HuH-7.5 (cell line): ENCODE measurements at regions not wholly inside any gene's neighbourhood (a gene's known extent, or its start where the extent isn't known, plus 50 kb on each side); places are given as distances from the start of the nearest gene placed in this dataset.
A peak's percentile ranks its signal among the peaks of the same experiment; 100 is the strongest.
"Not testable (repeated sequence)": the region's sequence is repeated elsewhere in the genome, so short reads cannot be mapped to it uniquely, and the experiment has no call there.

Experiments
- DNase-seq: peaks from one replicate; pipeline ENCODE4 v3.0.0; 2011; ENCODE audit warnings: low spot score

- no peak for DNase-seq
Observed at GRCh38 chr3:11739706-11740105, 96.0 kb upstream of the VGLL4 start.

DNA sequence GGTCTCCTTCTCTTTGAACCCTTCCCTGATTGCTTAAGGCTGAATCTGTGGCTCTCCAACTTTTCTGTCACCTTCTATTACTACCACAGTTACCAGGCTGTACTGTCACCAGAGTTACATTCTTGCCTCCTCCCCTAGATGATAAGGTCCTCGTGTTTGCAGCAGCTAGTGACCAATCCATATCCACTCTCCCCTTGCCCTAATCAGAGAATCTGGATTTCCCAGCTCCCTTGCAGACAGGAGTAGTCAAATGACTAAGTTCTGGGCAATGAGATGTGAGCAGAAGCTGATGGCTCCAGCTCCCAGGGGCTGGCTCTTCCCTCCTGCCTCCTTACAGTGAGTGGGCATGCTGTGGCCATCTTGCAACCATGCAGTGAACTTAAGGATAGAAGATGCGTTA, 95.4 kb upstream of the VGLL4 start:
- no peak for DNase-seq

- DNase-seq, result no peak
Observed at GRCh38 chr3:11737742-11738141, 94.0 kb upstream of the VGLL4 start.

DNA sequence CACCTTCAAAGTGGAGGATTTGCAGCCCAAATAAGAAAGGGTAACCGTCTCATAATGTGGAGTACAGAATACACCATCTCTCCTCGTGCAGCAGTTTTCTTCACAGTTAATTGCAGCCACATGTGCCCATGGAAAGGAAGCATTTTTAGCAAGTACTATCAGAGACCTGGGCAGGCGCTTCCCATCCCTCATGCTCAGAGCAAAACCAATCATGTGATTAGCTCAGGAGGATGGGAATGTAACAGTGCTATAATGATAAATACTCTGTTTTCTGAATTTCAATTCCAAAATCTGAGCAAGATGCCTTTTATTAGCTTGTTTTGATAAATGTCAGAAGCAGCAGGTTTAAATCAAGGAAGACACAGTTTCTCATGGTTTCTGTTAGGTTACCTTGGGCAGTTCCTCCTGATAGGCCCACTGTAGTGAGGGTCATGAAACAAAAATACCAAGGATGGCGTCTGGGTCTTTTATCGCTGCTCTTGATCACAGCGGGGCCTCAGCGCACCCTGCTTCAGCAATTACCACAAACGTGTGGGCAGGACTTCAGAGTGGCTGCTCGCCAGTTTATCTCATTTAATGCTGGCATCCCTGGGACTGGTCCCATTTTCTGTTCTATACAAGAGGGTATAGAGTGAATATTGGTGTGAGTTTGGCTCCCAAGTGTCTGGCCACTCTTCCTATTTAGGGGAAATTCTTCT, 92.6 kb upstream of the VGLL4 start:
- DNase-seq, result no peak

DNA sequence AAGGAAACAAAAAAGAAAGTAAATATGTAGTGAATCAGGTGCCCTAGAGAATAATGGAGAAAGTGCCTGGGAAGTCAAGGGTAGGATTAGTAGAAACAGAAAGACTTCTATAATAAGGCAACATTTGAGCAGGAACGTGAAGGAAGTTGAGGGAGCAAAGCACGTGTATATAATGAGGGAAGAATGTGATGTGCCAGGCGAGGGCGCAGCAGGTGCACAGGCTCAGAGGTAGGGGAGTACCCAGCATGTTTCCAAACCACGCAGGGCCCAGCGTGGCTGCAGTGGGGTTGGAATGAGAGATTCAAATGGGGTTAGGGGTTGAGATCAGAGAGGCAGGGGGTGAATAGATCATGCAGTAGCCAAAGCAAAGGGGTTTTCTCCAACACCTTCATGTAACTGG, 91.9 kb upstream of the VGLL4 start:
- DNase-seq, result no peak

DNA sequence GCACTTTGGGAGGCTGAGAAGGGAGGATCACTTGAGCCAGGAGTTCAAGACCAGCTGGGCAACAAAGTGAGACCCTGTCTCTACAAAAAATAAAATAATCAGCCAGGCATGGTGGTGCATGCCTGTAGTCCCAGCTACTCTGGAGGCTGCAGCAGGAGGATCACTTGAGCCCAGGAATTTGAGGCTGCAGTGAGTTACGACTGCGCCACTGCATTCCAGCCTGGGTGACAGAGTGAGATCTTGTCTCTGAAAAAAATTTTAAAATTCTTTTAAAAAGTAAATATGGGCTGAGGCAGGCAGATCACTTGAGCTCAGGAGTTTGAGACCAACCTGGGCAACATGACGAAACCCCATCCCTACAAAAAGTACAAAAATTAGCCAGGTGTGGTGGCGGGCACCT, 91.4 kb upstream of the VGLL4 start:
- DNase-seq, result not testable (repeated sequence)

DNA sequence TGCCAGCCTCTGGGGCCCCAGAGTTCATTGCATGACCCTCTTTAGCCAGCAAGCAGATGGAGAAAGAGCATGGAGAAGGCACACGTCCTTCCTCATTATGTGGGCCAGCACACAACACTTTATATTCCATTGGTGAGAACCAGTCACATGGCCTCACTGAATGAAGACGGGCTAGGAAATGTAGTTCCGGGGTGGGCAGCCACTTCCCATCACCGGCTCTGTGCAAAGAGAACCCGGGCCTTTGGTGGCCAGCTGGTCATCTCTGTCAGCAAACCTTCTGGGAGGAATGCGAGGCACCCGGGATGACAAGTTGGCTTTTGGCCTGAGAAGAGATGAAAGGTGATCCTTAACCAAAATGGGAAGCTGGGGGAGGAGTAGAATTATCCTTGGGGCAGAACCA, 90.2 kb upstream of the VGLL4 start:
- no peak for DNase-seq

- DNase-seq, result no peak
Observed at GRCh38 chr3:11727207-11727606, 83.5 kb upstream of the VGLL4 start.

DNA sequence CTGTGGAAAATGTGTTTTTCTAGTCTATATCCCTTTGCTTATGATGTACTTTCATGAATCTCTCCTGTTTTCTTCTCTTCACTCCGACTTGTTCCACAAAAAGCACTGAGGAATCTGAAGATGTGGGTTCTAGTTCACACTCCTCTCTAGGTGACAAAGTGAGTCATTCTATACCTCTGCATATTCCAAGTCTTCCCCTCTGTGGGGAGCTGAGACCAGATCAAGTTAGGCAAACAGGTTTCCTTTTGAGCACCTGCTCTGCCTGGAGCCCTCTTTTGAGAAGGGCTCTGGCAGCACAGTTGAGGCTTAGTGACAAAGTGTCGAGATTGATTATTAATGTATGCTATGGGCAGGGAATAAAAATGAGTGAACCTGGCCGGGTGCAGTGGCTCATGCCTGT, 82.4 kb upstream of the VGLL4 start:
- DNase-seq, result no peak

DNA sequence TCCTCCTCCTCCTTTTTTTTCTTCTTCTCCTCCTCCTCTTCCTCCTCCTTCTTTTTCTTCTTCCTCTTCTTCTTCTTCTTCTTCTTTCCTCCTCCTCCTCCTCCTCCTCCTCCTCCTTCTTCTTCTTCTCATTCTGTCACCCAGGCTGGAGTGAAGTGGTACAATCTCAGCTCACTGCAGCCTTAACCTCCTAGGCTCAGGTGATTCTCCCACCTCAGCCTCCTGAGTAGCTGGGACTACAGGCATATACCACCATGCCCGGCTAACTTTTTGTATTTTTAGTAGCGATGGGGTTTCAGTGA, 81.6 kb upstream of the VGLL4 start:
- DNase-seq, result not testable (repeated sequence)

- no peak for DNase-seq
Observed at GRCh38 chr3:11724615-11725339, 81.1 kb upstream of the VGLL4 start.

GRCh38 chr3:11721479-11721878, 77.8 kb upstream of the VGLL4 start:
- DNase-seq, result no peak

GRCh38 chr3:11720917-11721411, 77.2 kb upstream of the VGLL4 start:
- DNase-seq, result no peak

GRCh38 chr3:11720304-11720898, 76.7 kb upstream of the VGLL4 start:
- DNase-seq, result peak; percentile 73

GRCh38 chr3:11719406-11720303, 75.9 kb upstream of the VGLL4 start:
- peak; percentile 95 for DNase-seq

DNA sequence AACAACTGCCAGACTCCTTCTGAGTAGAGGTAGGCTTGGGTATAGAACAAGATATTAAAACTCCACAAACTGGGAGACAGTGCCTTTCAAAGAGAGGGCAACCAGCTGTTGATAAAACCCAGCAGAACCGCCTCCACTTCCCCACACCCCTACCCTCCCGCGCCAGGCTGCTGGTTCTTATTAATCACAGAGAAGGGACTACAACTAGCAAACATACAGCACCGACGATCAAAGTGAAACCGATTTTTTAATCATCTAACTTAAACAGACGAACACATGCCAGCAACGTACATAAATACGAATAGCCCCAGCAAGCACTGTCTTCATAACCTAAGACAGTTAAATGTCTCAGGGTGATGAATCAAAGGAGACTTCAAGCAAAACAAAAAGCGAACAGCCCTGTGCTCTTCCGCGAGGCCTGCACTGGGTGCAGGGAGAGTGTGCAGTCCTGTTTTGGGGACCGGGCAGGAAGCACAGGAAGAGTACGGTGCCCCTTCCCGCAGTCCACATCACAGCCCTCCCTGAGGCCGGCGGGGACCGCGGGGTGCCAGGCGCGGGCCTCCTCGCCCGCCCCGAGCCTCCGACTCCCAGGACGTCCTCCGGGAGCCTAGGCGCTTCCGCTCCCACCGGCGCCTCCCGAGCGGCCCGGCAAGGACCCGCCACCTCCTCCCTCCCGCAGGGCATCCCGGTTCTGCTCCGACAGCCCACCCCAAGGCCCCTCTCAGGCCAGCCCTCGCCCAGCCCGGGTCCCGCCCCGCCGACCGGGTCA, 75.1 kb upstream of the VGLL4 start:
- DNase-seq, result peak; percentile 71

DNA sequence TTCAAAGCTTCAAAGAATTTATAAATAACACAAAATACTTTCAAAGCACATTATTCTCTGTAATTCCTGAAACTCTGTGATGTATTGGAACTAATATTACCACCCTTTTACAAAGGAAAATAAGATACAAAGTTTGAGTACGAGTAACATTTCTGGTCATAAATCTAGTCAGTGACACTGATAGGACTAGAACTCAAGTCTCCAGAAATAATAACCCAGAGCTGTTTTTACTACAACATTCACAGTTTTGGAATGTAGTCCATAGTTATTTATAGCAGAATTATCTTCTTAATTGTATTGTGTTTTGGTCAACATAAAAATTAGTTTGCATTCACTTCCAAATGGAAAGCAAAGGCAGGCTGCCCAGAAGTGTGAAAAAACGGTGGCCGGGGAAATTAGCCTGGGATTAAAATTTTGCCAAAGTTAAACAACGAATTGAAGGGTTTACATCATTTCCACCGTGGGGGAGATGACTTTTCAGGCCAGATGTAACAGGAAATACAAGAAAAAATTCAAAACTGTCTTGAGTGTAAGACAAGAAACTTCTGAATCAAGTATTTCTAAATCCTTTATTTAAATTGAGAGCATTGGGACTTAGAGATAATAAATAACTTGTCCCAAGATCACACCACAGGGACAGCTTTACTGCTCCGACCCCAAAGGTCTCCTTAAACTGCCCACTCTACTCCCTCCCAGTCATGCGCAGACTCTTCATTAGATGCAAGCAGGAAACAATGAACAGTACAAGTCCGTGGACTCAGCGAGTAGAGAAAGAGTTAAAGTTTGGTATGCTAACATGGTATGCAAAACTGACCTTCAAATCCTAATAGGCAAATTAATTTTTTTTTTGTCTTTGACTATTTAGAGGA, 74.3 kb upstream of the VGLL4 start:
- no peak for DNase-seq

GRCh38 chr3:11717301-11717700, 73.6 kb upstream of the VGLL4 start:
- DNase-seq, result no peak

DNA sequence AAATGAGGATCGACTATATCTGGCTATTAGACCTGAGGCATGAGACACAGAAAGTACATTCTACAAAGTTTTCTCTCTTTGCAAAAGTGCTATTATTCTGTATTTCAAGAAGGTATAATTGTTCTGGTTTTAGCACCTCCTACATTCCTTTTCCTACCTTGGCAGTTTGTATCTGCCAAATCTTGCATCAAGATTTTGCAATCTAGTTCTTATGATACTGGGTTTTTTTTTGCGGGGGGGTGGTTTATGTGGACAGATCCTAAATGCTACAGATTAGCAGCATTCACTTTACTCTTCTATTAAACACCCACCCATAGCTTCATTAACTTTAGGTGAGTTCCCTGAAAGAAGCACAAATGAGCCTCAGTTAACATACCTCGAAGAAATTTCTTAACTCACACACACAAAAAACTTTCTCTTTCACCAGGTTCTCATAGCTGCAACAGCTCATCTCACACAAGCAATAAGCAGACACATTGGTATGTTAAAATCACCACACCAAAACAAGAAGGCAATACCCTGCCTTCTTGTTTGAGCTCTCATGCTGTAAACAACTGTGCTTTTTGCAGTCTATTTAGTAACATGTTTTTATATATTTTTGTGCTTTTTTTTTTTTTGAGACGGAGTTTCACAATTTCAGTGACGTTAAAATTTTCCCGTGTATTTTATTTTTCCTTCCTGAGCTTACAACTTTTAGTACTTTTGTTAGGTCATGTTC, 73.0 kb upstream of the VGLL4 start:
- no peak for DNase-seq

DNA sequence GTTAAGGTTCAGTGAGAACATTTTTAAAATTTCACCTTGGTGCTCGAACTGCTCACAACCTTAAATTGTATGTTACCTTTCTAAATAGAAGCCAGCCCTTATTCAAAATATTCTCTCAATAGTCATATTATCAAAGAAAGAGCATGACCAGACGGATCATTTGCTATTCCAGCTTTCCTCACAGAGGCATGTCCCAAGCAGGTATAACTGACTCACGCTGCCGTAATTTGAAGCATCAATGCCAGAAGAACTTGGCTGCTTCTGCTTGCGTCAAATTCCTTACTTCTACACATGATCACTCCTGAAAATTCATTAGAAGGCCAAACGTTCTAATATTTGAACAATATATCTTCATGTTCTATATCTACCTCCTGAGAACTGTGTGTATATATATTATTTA, 69.5 kb upstream of the VGLL4 start:
- no peak for DNase-seq
